Activated CD4-positive, alpha-beta T cell treated with anti-CD3 and anti-CD28 coated beads, Interleukin-2, amount 50 U/mL, for 16 hours (primary cell): ENCODE measurements at regions not wholly inside any gene's neighbourhood (a gene's known extent, or its start where the extent isn't known, plus 50 kb on each side); places are given as distances from the start of the nearest gene placed in this dataset.
A peak's percentile ranks its signal among the peaks of the same experiment; 100 is the strongest.

ENCODE experiments used
- DNase-seq: peaks from one replicate; pipeline ENCODE4 v3.0.0-alpha.2; 2020

DNA sequence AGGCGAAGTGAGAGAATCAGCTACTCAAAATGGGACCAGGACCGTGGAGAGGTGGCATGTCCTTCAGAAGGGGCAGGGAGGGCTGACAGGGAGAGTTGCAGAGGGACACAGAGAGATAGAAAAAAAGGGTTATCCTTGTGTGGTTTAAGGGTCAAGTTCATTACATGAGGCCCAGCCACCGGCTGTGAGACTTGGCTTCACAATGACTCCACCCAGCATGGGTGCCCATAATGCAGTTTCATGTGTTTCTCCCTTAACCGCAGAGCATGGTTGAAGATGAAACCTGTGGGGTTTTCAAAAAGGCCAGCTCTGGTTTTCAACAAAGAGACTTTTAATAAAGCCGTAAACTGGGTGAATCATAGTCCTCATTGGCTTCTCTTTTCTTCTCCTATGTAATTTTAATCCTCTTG, 164.6 kb downstream of the KLF5 start:
- peak; percentile 76 for DNase-seq

DNA sequence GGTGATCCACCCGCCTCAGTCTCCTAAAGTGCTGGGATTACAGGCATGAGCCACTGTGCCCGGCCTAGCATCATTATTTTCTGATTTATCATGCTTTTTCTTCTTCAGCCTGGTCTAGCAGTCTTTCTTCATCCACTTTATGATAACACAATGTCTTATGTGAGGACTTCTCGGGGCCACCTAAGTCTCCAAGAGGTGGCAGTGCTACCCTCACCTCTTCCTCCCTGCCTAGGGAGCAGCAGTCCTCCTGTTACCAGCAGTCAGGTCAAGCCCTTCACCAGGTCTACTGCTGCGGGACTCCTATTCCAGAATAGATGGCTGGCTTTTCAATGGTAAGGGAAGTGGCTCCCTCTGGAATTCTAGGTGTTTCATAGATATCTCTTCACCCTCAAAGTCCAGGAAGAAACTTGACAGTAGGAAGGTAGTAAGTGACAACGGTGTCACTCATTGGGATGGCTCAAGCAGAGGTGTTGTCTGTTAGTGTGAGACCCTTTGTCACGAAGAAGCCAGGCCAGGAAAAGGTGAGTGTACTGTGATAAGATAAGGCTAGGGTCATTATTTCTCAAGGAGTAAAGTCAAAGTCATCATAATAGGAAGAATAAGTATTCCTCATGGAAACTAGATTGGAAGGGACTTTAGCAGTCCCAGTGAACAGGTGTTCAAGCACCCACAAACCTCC, 164.0 kb downstream of the KLF5 start:
- no peak for DNase-seq

DNA sequence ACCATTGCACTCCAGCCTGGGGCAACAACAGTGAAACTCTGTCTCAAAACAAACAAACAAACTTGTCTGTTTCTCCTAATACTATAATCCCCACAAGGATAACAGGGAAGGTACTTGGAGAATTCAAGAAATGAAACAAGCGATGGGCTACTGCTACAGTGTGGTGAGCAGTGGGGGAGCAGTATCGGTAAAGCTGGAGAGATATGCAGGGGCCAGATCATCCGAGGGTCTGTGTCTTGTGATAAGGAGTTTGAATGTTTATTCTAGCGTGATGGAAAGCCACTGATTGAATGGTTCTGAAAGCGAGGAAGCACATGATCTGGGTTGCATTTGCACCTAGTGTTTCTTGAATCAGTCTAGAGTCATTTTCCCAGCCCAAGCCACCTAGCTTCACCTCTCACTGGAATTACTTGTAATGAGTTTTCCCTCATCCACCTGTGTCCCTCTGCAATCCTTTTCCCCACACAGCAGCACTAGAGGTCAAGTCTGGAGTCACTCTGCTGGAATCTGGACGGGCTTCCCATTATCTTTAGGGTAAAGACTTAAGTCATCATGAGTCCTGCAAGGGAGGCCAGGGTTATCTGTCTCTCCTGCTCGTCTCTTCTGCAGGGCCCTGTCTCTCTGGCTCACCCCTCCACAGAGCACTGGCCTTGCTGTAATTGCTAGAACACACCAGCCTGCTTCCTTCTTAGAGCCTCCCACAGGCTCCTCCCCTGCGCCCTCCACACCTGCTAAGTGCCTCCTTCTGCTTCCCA, 162.3 kb downstream of the KLF5 start:
- no peak for DNase-seq

DNA sequence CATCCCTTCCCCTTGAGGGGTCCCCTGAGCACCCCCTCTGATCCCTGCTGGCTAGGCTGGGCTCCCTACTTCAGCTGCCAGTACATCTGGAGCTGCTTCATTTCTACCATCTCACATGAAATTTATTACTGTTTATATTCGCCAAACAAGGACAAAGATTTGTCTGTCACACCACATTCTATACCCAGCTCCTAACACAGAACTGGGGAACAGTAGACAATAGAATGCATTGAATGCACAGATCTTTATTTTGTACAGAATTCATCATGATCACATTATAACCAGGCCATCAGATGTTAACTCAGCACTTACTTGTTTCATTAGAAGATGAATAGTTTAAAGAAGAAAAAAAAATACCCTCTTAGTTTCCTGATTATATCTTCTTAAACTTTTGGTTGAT, 159.4 kb downstream of the KLF5 start:
- DNase-seq: no peak

DNA sequence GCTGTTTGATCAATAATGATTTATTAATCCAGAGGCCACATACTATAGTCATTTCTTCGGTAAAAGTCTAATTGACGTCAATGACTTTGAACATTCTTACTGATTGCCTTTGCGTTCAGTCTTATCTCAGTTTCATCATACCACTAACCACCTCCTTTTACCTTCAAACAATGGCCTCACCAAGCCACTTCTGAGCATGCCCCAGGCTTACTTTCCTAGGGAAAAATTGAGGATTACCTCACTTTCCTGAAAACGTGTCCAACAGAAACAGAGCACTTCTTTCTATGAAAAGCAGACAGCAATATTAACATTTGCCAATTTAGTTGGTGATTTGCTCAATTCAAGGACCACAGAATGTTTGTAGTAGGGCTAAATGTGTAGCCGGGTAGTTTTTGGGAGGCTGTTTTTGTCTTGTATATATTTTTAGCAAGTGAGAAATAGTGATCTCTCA, 157.6 kb downstream of the KLF5 start:
- no peak for DNase-seq

DNA sequence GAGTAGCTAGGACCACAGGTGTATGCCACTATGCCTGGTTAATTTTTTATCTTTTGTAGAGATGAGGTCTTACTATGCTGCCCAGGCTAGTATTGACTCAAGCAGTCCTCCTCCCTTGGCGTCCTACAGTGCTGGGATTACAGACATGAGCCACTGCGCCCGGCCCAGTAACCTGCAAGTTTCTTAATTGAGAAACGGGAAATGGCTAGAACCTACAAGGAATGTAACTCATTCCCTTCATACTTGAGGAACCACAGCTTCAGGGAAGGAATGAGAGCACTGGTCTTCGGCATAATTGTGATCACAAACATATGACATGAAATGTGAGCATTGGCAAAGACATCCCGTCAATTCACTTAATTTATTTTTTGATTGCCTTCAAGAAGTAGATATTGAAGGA, 157.0 kb downstream of the KLF5 start:
- no peak for DNase-seq

DNA sequence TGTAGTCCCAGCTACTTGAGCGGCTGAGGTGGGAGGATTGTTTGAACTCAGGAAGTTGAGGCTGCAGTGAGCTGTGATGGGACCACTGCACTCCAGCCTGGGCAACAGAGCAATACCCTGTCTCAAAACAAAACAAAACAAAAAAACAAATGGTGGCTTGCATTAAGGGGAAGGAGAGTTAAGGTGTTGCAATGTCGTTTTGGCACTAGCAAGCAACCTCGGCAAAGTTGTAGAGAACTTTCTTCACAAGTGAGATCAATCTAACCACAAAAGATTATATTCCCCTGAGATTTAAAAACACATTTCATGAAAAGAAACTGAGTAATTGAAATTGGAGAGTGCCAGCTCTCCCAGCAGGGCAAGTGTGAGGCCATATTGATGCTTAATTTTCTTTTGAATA, 153.7 kb downstream of the KLF5 start:
- DNase-seq: no peak

DNA sequence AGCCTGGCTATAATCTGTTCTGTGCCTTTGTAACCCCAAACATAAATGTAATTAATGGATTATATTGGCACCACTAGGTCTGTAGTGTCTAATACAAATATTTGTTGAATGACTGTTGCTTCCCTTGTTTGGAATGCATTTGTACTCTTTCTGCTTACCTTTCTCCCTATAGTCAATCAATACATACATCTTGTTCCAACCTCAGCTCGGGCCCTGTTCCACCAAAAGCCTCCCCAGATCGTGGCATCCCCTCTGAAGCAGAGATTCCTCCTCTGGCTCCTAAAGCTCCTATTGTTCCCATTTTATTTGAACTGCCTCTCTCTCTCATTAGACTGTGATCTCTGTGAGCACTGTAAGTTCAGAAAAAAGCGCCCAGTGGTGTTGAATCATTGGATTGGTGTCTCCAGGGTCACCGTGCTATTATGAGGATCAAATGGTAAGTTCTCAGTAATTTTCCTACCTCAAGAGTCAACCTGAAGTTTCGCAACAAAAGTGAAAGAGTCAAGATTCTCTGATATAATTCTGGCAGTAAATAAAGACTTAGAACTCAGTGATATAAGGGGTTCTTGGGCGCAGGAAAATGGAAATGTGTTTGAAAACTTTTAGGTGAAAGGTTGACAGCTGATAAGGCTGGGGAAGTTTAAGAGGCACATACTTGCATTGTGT, 151.5 kb downstream of the KLF5 start:
- no peak for DNase-seq

DNA sequence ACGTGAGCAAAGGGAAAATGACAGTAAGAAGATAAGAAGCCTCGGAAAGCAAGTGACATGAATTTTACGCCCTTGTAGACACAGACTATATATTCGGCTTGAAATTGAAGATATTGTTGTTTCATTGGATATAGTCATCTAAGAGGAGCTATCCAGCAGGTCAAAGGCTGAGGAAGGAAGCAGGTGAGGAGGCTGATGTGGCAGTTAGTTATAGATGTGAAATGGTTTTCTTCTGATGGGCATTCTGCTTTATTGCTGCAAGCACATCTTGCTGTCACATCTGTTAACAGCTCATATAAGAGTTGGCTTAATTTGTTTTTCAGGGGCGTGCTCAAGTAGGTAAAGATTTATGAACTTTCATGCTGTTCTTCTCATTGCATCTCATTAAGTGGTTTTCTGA, 146.1 kb downstream of the KLF5 start:
- no peak for DNase-seq

DNA sequence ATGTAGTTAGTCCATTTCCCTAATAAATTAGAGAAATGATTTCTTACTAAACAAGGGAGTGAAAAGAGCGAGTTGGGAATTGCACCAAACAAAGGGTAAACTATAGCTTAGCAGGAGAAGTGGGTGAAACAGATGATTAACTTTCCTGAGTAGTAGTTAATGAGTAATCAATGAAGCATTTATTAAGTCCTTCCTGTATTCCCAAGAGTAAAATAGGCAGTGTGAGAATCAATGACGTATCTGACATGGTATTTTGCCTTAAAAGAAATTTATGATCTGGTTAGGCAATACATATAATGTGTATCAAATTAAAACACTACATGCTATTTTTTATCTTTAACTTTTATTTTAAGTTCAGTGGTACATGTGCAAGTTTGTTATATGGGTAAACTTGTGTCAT, 142.8 kb downstream of the KLF5 start:
- no peak for DNase-seq

DNA sequence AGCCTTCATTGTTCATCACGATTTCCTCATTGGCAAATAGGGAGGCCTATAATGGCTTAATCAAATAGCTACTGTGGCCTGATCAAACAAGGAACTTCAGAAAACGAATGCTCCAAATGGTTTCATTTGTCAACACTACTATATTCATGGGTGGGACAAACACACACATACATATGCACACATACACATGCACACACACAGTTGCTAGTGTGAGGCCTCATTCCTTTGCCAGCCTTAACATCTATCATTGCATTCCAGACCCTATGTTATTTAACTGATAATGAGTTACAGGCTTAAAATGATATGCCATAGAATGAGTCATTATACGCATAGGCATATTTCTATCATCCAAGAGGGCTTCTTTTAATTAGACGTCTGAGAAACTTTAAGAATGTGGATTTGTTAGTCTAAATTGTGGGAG, 140.2 kb downstream of the KLF5 start:
- DNase-seq: no peak

DNA sequence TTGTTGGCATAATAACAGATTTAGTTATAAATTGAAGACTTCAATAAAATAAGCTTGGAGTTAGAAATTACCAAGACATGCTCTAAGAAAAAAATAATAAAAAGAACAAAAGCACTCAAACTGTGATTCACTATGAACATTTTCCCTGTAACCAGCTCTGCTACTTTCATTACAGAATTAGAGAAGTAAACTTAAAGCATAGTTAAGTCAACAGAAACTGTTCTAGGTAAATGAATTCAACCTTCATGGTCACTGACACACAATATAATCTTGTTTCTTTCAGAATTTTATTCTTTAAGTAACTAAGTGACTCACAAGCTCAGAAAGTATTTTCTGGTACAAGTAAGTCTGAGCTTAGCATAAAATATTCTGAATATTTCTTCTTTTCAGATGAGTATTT, 136.3 kb downstream of the KLF5 start:
- no peak for DNase-seq

DNA sequence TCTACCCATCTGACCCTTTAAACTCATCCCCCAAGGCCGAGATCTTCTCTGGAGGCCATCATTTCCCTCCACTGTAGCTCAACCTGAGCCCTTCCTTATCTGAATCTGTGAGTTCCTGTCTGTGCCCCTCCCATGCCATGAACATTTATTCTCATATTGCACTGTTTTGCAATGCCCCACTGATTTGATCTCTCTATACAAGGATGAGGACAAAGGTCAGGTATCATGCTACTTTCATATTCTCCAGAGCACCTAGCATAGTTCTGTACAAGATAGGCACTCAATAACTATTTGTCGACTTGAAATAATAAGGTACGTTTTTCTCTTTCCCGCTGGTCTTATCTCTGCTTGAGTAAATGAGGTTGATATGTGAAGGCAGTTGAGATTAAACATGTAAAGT, 135.5 kb downstream of the KLF5 start:
- DNase-seq: no peak

DNA sequence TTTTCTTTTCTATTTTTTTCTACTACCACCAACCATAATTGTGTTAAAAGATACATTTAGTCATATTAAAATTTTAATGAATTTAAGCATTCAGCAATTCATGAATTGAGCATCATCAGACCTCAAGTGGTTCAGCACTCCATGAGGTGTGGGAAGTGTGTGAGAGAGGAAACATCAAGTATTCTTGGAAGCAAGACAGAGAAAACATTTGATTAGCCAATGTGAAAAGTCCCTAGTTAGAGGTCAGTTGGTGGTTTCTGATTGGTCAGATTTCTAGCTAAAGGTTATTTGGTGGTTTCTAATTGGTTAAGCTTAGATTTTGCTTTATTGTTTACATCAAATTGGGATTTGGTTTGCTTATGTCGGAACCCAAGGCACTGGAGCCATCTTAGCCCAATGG, 134.7 kb downstream of the KLF5 start:
- DNase-seq: no peak

DNA sequence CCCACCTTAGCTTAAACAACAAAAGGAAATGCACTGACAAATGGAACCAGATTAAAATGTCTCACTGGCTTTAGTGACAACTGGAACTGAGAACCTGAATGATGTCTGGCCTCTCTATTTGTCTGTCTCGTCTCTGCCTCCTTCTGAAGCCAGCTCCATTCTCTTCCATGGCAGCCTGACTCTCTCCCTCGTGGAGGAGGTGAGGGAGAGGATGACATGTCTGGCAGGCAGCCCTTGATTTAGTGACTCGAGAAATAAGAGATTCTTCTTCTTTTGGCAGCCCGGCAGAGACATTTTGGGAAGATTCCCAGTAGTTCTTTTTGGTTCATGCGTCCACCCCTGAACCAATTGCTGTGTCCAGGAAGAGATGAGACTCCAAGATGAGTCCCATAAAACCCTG, 131.7 kb downstream of the KLF5 start:
- no peak for DNase-seq

DNA sequence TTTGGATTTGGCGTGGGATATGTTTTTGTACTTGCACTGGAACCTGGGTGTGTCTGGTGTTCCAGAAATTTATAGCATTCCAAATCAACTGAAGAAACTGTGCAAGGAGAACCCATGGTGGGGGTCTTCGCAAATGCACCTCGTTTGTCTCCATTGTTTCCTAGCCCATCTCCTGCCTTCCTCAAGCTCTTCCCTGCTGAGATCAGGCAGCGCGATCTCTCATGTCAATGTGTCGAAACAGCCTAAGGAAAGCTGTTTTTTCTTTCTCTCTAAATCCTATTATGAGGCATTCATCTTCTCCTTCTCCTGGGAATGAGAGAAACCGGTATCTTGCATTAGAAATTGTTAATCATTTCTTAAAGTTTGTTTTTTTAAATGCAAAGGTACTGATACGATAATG, 131.0 kb downstream of the KLF5 start:
- DNase-seq: no peak

DNA sequence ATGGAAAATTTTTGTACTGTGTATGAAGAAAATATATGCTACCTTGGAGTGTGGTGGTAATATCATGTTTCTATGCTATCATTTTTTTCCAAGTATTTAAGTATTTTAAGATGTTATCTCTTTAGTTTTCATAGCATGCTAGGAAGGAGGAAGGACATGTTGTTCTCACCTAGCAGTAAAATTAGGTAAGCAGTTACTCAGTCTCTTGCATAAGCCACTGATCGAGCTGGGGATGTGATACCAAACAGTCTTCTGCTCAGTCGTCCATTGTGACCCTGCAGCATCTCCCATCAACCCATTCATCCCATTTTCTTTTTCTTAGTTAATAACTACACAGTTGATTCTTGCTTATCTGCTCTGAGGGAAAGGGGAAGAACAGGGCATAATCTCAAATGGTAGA, 130.6 kb downstream of the KLF5 start:
- DNase-seq: no peak

DNA sequence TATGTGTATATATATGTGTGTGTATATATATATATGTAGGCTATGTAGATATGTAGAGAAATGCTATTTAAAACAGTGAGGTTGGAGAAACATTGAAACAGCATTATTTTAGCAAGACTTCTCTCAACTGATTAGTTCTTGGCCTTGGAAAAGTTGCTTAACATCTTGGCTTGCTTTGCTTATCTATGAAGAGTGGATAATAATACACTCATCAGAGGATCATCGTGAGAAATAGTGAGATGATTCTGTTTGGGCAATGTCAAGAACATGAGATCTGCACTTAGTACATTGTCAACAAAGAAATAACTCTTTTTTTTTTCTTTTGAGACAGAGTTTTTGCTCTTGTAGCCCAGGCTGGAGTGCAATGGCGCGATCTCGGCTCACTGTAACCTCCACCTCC, 128.3 kb downstream of the KLF5 start:
- no peak for DNase-seq

DNA sequence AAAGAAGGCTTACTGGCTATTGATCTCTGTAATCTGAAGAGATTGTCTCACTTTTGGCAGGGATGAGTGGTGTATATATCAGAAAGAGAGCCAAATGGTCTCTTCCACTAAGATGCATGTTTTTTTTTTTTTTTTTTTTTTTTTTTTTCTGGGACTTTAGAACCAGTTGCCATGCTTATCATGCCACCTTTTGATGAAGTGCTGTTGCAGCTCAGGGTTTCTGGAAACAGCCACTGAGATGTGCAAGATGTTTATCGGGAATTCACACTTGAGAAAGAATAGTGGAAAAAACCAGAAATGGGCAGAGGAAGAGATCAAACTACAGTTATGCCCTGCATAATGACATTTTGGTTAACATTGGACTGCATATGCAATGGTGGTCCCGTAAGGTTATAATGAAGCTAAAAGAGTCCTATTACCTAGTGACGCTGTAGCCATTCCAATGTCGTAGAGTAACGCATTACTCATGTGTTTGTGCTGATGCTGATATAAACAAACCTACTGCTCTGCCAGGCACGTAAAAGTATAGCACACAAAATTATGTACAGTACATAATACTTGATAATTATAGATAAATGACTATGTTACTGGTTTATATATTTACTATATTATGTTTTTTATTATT, 121.0 kb downstream of the KLF5 start:
- DNase-seq: no peak

DNA sequence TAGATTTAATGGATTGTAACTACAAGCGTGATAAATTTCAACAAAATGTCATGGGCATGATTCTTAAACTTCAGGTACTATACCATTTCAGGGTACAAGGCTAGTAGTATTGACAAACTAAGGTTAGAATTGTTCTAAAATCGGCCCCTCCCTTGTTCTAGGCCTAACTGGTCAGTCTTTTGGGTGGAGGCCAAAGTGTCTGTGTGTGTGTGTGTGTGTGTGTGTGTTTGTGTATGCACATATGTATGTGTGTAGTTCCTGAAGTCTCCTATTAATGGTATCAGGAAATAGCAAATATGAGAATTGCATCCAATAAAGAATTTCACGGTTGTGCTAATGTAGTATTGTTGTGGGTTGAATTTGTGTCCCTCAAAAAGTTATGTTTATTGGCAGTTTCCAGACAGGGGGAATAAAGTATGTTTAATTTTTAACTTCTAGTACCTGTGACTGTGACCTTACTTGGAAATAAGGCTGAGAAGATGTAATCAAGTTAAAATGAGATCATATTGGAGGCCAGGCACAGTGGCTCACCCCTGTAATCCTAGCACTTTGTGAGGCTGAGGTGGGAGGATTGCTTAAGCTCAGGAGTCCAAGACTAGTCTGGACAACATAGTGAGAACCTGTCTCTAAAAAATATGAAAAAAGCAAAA, 119.2 kb downstream of the KLF5 start:
- no peak for DNase-seq

DNA sequence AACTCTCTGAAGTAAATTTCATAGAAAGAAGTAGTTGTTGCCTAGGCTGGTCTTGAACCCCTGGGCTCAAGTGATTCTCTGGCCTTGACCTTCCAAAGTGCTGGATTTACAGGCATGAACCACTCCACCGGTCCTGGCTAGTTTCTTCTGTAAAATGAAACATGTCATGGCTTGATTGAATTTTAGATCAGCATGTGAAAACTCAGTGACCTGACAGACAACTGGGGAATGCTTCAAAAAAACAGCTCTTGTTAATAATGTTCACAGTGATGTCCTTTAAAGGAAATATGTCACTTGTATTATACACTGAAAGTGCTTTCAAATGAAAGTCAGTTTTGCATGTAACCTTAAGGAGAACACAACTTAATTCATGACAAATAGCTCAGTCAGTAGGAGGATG, 118.2 kb downstream of the KLF5 start:
- DNase-seq: no peak

DNA sequence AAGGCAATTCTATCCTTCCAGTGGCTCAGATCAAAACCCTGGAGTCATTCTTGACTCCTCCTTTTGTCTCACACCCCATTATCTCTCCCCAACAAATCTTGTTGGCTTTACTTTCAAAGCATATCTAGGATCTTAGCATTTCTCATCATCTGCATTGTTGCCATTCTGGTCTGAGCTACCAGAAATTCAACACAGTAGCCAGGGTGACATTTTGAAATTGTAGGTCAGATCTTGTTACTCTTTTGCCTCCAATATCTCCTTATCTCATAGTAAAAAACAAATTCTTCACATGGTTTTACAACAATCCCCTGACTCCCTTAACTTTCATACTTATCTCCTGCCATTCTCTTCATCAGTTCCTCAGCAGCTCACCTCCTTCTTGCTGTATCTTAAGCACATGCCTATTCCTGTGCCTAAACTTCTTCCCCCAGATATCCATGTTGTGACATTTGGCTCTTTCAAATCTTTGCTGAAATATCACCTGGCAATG, 115.8 kb downstream of the KLF5 start:
- no peak for DNase-seq

DNA sequence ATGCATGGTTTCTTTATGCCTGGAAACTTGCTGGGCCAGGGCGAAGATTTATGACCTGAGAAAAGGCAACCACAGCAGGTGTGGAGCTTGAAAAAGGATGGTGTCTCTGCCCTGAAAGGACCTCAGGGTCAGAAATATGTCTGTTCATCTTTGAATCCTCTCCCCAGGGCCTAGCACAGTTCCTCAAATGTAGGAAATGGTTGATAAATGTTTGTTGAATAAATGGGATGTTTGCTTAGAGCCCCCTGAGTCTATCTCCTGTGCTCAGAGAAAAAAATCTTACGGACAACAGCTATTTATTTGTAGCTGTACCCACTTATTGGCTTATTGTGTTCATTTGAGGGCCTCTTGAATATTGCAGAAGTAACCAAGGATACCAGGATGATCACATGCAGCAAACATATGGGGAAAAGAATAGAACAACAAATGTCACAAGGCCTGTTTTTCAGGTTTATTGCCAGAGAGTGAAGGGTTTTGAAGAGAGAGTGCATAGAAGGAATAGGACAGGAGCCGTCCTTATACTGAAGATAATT, 114.5 kb downstream of the KLF5 start:
- no peak for DNase-seq
